Right lobe of liver (tissue), 6 donors: ENCODE measurements at regions not wholly inside any gene's neighbourhood (a gene's known extent, or its start where the extent isn't known, plus 50 kb on each side); places are given as distances from the start of the nearest gene placed in this dataset.
"Not testable (repeated sequence)": the region's sequence is repeated elsewhere in the genome, so short reads cannot be mapped to it uniquely, and the experiment has no call there.

Source experiments
- ATAC-seq, 4 donors: fragments of 200-7000 bp; cut with Tn5 transposase; one replicate each; pipeline ENCODE4 v1.9.1; 2020; ENCODE audit warnings: mild to moderate bottlenecking in 4 of 4, moderate library complexity in 4 of 4
- DNase-seq, 3 donors: peaks; one replicate each; pipeline ENCODE4 v3.0.0-alpha.2; 2020
- H3K27ac ChIP-seq, 3 donors: fragments of 200-600 bp; one replicate each; pipeline ENCODE4 v1.8.0; 2022
- H3K27me3 ChIP-seq, 2 donors: fragments of 200-600 bp; one replicate each; pipeline ENCODE4 v1.8.0; 2022
- H3K36me3 ChIP-seq, 4 donors: fragments of 200-600 bp; sonication (generic) in 1 of 4; one replicate each; pipeline versions ENCODE4 v1.5.1 to v1.8.0; 2017 to 2022; ENCODE audit warnings: control low read depth in 1 of 4
- H3K4me1 ChIP-seq, 4 donors: fragments of 200-600 bp; sonication (generic) in 1 of 4; one replicate each; pipeline versions ENCODE4 v1.5.1 to v1.8.0; 2017 to 2022; ENCODE audit warnings: control low read depth in 1 of 4
- H3K4me3 ChIP-seq, 3 donors: fragments of 200-600 bp; one replicate each; pipeline ENCODE4 v1.8.0; 2022
- H3K9me3 ChIP-seq, 4 donors: fragments of 200-600 bp; sonication (generic) in 1 of 4; one replicate each; pipeline versions ENCODE4 v1.5.1 to v1.8.0; 2017 to 2022; ENCODE audit warnings: control low read depth in 1 of 4
- CTCF ChIP-seq, 4 donors: fragments of 200-600 bp in 3 of 4; fragments of 450-650 bp in 1 of 4; IDR thresholded peaks; one replicate each; pipeline versions ENCODE4 v1.5.1 to v1.8.0; 2016 to 2022; ENCODE audit warnings: antibody characterized with exemption in 4 of 4, mild to moderate bottlenecking in 2 of 4
- POLR2A ChIP-seq: fragments of 450-650 bp; IDR thresholded peaks from one replicate; pipeline ENCODE4 v1.6.1; 2017; ENCODE audit warnings: antibody characterized with exemption, mild to moderate bottlenecking
- WGBS: methylation state at CpG from one replicate; pipeline ENCODE4 v1.1.6; 2018; ENCODE audit warnings: low coverage, low lambda C conversion rate; ENCODE audit not compliant: insufficient coverage; ENCODE audit errors: missing lambda C conversion rate; 5-methylcytosine and 5-hydroxymethylcytosine counted together
- intact Hi-C, 2 donors: fragments of 100-400 bp; cut with DNase I; formaldehyde crosslinking; loops; one replicate each; pipeline versions ENCODE4 v1.11.2 to v1.14.1; 2022
- donor health status: DM: no; HTN: yes; CAD: no.
- donor health status: DM: no; HTN: no; CAD: no.
- donor health status: DM: no; HTN: no; CAD: no.
- donor health status: DM: no; HTN: yes; CAD: no.
- donor health status: DM: no; HTN: yes; CAD: no.

DNA sequence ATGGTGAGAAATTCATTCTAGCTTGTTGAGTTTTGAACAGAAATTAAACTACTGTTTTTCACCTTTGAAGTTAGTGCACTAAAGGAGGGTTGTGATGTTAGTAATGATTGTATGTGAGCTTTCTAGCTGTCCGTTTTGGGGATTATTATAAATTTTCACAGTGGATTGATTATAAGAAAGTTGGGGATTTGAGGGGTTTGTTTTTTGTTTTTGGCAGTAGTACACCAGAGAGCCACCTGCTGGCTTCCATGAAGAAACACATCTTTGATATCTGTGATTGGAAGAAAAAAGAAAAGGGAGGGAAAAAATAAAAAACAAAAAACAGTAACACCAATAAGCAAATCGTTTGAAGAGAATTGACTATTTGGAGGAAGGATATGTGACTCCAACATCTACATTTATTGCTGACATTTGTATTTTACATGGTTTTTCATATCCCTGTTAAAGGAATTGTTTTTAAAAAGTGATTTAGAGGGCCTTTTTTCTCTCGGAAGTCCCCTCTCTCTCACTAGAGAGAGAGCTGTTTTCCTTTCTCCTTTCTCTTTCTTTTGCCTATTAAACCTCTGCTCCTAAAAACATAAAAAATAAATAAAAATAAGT is 1469.5 kb upstream of the GOT2 start:
- no peak for DNase-seq
- ATAC-seq = no peak
- H3K27ac ChIP-seq = no peak overlapping the region
- no peaks in the 10 kb centered on the region for H3K9me3 ChIP-seq
- no peak overlapping the region for H3K4me3 ChIP-seq
- no peaks in the 10 kb centered on the region for H3K27me3 ChIP-seq
- intact Hi-C loops = no loop called here
- 17% methylated on average over 3 of the region's 3 CpGs for WGBS
- TF ChIP-seq POLR2A (no peak), CTCF (IDR thresholded peaks at IDR 0.05) (peak; percentile 20 to 45 (median 36))
- no peaks in the 10 kb centered on the region for H3K4me1 ChIP-seq
- no peaks in the 10 kb centered on the region for H3K36me3 ChIP-seq

- H3K4me3 ChIP-seq, H3K27me3 ChIP-seq, H3K4me1 ChIP-seq, H3K36me3 ChIP-seq, H3K9me3 ChIP-seq, DNase-seq, ATAC-seq, H3K27ac ChIP-seq, intact Hi-C loops: not testable (repeated sequence)
- WGBS = 48% methylated on average over 6 of the region's 6 CpGs
Observed at GRCh38 chr16:60200729-60201128, 1466.6 kb upstream of the GOT2 start.

GRCh38 chr16:60200161-60200560 is 1466.0 kb upstream of the GOT2 start:
- H3K27ac ChIP-seq = no peak overlapping the region
- no peaks in the 10 kb centered on the region for H3K27me3 ChIP-seq
- DNase-seq (no peak), ATAC-seq (no peak)
- H3K4me3 ChIP-seq = no peak overlapping the region
- H3K4me1 ChIP-seq = no peaks in the 10 kb centered on the region
- no peaks in the 10 kb centered on the region for H3K9me3 ChIP-seq
- WGBS = 65% methylated on average over 6 of the region's 6 CpGs
- no peaks in the 10 kb centered on the region for H3K36me3 ChIP-seq
- TF ChIP-seq CTCF (IDR thresholded peaks at IDR 0.05) (no peak), POLR2A (no peak)
- intact Hi-C loops = no loop called here

GRCh38 chr16:60199150-60199549 is 1465.0 kb upstream of the GOT2 start:
- no peak for ATAC-seq
- H3K27me3 ChIP-seq = no peaks in the 10 kb centered on the region

GRCh38 chr16:60181536-60181935 is 1447.4 kb upstream of the GOT2 start:
- intact Hi-C loops = no loop called here
- ATAC-seq (no peak), DNase-seq (no peak)
- Histone ChIP-seq H3K36me3 (no peaks in the 10 kb centered on the region), H3K4me3 (no peak overlapping the region), H3K4me1 (no peaks in the 10 kb centered on the region), H3K27ac (no peak overlapping the region), H3K9me3 (no peaks in the 10 kb centered on the region), H3K27me3 (no peaks in the 10 kb centered on the region)
- 34% methylated on average over 2 of the region's 2 CpGs for WGBS
- TF ChIP-seq POLR2A (no peak), CTCF (IDR thresholded peaks at IDR 0.05) (no peak)

More at GRCh38 chr16:60199150-60199549, 1465.0 kb upstream of the GOT2 start:
- Histone ChIP-seq H3K36me3 (no peaks in the 10 kb centered on the region), H3K4me3 (no peak overlapping the region), H3K9me3 (no peaks in the 10 kb centered on the region), H3K4me1 (no peaks in the 10 kb centered on the region), H3K27ac (no peak overlapping the region)
- 19% methylated on average over 4 of the region's 5 CpGs for WGBS
- intact Hi-C loops = no loop called here
- DNase-seq = no peak
- TF ChIP-seq CTCF (IDR thresholded peaks at IDR 0.05) (no peak), POLR2A (no peak)
